HUES48 (cell line): ENCODE measurements at regions not wholly inside any gene's neighbourhood (a gene's known extent, or its start where the extent isn't known, plus 50 kb on each side); places are given as distances from the start of the nearest gene placed in this dataset.
A peak's percentile ranks its signal among the peaks of the same experiment; 100 is the strongest.

Source experiments
- H3K27ac ChIP-seq: one replicate; pipeline ENCODE4 v1.7.0; 2013; ENCODE audit warnings: low read depth, low read length, inconsistent platforms
- H3K27me3 ChIP-seq: 2 replicates; pipeline ENCODE4 v1.6.1; 2013; ENCODE audit warnings: mild to moderate bottlenecking, low read length; ENCODE audit not compliant: control insufficient read depth, insufficient read depth
- H3K36me3 ChIP-seq: 2 replicates; pipeline ENCODE4 v1.6.1; 2013; ENCODE audit warnings: low read length; ENCODE audit not compliant: control insufficient read depth, insufficient read depth
- H3K4me1 ChIP-seq: 2 replicates; pipeline ENCODE4 v1.6.1; 2013; ENCODE audit warnings: mild to moderate bottlenecking, low read length; ENCODE audit not compliant: control insufficient read depth, insufficient read depth
- H3K4me3 ChIP-seq: 2 replicates; pipeline ENCODE4 v1.5.1; 2013; ENCODE audit warnings: mild to moderate bottlenecking, low read depth, low read length
- H3K9ac ChIP-seq: 2 replicates; pipeline ENCODE4 v1.6.1; 2013; ENCODE audit warnings: mild to moderate bottlenecking, low read depth, low read length, moderate library complexity
- H3K9me3 ChIP-seq: 2 replicates; pipeline ENCODE4 v1.6.1; 2013; ENCODE audit warnings: low read length; ENCODE audit not compliant: control insufficient read depth, insufficient read depth

DNA sequence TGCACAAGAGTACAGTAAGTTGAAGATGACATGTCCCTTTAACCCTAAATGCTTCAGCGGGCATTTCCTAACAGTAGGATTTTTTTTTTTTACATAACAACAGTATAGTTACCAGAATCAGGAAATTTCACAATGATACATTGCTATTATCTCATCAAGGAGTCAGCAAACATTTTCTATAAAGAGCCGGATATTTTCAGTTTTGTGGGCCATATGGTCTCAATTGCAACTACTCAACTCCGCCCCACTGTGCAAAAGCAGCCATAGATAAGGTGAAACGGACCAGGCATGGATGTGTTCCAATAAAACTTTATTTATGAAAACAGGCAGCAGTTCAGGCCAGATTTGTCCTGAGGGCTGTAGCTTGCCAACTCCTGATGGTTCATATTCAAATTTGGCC, 130.6 kb downstream of the SMAD6 start:
- Histone ChIP-seq H3K9me3 (no peaks in the 10 kb centered on the region), H3K4me3 (no peak overlapping the region), H3K4me1 (peaks cover 23% of the 10 kb centered on the region), H3K27ac (no peak overlapping the region), H3K36me3 (no peaks in the 10 kb centered on the region), H3K27me3 (no peaks in the 10 kb centered on the region), H3K9ac (no peak overlapping the region)

DNA sequence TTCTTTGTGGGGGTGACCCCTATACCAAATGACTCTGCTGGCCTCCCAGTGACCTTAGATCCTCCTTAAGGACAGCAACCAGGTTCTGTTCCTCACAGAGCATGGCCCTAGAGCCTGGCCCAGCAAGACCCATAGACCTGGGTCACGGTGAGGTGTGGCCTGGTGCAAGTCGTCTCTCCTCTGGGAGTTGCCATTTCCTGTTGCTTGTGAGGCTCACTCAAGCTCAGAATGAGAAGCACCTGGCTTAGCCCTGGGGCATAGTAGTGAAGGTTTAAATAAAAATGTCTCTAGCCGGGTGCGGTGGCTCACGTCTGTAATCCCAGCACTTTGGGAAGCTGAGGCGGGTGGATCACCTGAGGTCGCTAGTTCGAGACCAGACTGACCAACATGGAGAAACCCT, 131.3 kb downstream of the SMAD6 start:
- no peak overlapping the region for H3K4me3 ChIP-seq
- H3K27me3 ChIP-seq, result no peaks in the 10 kb centered on the region
- H3K4me1 ChIP-seq, result peaks cover 16% of the 10 kb centered on the region
- H3K9ac ChIP-seq, result no peak overlapping the region
- no peak overlapping the region for H3K27ac ChIP-seq
- no peaks in the 10 kb centered on the region for H3K9me3 ChIP-seq
- H3K36me3 ChIP-seq, result no peaks in the 10 kb centered on the region

DNA sequence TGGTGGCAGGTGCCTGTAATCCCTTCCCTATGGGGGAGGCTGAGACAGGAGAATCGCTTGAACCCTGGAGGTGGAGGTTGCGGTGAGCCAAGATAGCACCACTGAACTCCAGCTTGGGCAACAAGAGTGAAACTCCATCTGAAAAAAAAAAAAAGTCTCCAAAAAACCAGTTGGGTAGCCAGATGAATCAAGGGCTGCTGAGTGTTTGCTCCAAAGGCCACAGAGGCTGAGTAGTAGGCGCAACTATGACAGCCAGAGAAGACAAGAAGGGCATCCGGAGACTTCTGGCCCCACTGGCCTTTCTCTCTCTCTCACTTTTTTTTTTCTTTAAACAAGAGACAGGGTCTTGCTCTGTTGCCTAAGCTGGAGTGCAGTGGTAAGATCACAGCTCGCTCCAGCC, 131.8 kb downstream of the SMAD6 start:
- no peak overlapping the region for H3K27ac ChIP-seq
- H3K36me3 ChIP-seq, result no peaks in the 10 kb centered on the region
- no peak overlapping the region for H3K4me3 ChIP-seq

DNA sequence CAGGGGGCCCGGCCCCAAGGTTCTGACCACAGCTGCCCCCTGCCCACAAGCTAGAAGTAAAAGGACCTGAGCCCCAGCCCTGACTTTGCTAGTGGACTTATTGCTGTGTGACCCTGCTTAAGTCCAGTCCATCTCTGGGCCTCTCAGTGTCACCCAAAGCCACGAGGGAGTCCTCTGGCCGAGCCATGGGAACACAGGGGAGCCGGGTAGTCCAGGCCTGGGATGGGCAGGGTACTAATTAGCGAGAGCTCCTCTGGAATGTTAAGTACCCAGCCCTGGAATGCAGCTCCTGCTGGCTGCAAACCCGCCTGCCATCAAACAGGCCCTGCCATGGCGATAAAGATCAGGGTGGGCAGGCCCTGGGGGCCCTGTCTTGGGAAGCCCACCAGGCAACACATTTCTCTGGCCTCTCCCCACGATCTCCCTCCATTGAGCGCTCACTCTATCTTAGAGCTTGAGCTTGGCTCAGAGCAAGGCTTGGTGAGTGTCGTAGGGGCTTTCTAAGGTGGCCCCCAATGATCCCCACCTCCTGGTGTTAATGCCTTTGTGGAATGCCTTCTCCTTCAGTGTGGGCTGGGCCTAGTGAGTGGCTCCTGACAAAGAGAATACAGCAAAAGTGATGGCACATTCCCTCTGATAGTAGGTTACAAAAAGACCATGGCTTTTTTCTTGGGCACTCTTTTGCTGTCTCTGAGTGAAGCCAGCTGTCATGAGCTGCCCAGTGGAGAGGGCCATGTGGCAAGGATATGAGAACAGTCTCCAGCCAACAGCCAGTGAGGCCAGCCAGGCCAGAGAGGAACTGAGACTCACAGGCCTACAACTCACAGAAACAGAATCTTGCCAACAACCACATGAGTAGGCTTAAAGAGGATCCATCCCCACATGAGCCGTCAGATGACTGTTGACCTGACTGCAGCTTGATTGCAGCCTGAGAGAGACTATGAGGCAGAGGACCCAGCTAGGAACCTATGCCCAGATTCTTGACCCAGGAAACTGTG, 133.1 kb downstream of the SMAD6 start:
- H3K4me1 ChIP-seq, result peaks cover 16% of the 10 kb centered on the region
- H3K36me3 ChIP-seq, result no peaks in the 10 kb centered on the region
- no peak overlapping the region for H3K4me3 ChIP-seq
- no peaks in the 10 kb centered on the region for H3K9me3 ChIP-seq
- H3K27me3 ChIP-seq, result no peaks in the 10 kb centered on the region
- peak overlapping the region; percentile 59 for H3K27ac ChIP-seq
- peak overlapping the region; percentile 3; the same call in 1 of the 2 replicates for H3K9ac ChIP-seq

More for the DNA sequence above, 131.8 kb downstream of the SMAD6 start:
- Histone ChIP-seq H3K4me1 (peaks cover 16% of the 10 kb centered on the region), H3K9me3 (no peaks in the 10 kb centered on the region), H3K27me3 (no peaks in the 10 kb centered on the region), H3K9ac (no peak overlapping the region)

DNA sequence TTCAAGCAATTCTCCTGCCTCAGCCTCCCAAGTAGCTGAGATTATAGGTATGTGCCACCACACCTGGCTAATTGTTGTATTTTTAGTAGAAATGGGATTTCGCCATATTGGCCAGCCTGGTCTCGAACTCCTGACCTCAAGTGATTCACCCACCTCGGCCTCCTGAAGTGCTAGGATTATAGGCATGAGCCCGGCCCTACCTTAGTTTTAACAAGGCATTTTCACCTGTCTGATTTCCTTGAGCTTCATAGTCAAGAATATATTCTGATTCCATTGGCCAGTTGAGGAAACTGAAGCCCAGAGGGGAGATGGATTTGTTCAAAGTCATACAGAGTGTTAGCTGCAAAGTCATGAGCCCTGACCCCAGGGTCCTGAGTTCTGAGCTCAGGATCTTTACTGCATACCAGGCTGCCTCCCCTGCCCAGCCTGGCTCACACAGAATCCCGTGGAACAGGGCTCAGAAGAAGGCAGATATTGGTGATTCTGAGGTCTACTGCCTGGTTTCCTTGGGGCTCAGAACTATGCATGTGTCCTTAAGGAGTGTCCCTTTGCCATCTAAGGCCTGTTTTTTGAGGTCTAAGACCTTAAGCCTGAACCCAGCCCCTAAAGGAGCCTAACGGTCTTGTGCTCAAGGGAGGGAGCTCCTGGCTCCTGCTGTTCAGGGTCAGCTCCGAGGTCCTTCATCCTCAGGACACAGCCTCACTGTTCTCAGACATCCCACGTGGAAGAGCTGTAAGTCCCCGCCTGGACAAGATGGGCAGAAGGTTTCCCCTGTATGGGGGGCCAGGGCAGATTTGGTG, 134.4 kb downstream of the SMAD6 start:
- Histone ChIP-seq H3K4me3 (no peak overlapping the region), H3K36me3 (no peaks in the 10 kb centered on the region), H3K27ac (no peak overlapping the region), H3K4me1 (peaks cover 18% of the 10 kb centered on the region), H3K27me3 (peaks cover 9% of the 10 kb centered on the region), H3K9ac (no peak overlapping the region), H3K9me3 (no peaks in the 10 kb centered on the region)

DNA sequence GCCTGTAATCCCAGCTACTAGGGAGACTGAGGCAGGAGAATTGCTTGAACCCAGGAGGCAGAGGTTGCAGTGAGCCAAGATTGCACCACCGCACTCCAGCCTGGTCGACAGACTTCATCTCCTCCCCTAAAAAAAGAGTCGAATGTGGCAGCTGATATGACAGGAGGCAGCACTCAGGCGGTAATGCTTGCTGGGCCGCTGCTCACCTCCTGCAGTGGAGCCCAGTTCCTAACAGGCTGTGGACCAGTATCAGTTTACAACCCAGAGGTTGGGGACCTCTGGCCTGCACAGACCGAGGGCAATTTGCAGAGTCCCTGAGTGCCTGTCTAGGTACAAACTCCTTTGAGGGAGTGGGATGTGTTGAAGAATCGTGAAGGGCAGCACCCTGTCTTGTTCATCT, 136.2 kb downstream of the SMAD6 start:
- Histone ChIP-seq H3K9me3 (no peaks in the 10 kb centered on the region), H3K27me3 (peaks cover 23% of the 10 kb centered on the region), H3K27ac (no peak overlapping the region), H3K4me3 (no peak overlapping the region), H3K4me1 (peaks cover 27% of the 10 kb centered on the region), H3K9ac (no peak overlapping the region), H3K36me3 (no peaks in the 10 kb centered on the region)

DNA sequence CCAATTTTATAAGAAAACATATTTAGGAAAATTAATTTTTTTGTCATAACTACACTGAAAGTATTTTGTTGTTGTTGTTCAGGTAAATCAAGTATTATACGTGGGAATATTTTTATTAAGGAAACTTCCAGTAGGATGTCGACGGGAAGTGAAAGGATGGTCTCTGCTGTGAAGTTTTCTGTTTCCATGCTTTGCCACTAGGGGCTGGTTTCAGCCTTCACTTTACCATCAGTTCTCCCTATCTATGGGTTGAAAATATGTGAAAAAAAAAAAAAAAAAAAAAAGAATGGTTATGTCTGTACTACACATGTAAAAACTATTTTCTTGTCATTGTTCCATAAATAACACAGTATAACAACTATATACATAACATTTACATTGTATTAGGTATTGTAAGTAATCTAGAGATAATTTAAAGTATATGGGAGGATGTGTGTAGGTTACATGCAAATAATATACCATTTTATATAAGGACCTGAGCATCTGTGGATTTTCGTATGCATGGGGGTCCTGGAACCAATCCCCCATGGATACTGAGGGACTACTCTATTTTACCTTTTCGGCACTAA, 136.7 kb downstream of the SMAD6 start:
- Histone ChIP-seq H3K4me3 (no peak overlapping the region), H3K9ac (no peak overlapping the region), H3K9me3 (no peaks in the 10 kb centered on the region), H3K4me1 (peaks cover 27% of the 10 kb centered on the region), H3K36me3 (no peaks in the 10 kb centered on the region), H3K27ac (no peak overlapping the region), H3K27me3 (peaks cover 28% of the 10 kb centered on the region)

DNA sequence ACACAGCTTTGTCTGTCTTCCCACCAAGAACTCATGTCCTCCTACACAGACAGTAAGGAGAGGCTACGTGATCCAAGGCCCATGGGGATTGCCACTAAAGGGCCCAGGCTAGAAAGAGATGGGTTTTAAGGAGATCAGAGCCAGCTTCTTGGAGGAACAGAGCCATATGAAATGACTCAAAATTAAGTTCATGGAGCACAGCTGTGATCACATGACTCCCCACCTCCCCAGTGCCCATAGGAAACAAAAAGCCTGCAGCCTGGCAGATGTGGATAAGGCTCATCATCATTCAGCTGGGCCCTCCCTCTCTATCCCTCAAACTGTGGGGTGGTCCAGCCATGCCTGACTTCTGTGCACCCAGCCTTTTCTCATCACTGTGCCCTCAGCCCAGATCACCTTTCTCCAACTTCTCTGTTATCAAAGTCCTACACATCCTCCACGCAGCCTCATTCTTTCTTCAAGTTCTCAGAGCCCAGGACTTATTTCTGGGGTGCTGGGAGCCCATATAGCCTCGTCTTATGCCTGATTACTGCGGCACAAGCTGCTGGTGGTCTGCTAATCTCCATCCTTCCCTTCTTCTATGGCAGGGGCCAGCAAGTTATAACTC, 137.6 kb downstream of the SMAD6 start:
- H3K9ac ChIP-seq, result no peak overlapping the region
- no peak overlapping the region for H3K27ac ChIP-seq
- H3K4me1 ChIP-seq, result peaks cover 23% of the 10 kb centered on the region
- peaks cover 37% of the 10 kb centered on the region for H3K27me3 ChIP-seq
- no peaks in the 10 kb centered on the region for H3K36me3 ChIP-seq
- H3K9me3 ChIP-seq, result no peaks in the 10 kb centered on the region
- no peak overlapping the region for H3K4me3 ChIP-seq

DNA sequence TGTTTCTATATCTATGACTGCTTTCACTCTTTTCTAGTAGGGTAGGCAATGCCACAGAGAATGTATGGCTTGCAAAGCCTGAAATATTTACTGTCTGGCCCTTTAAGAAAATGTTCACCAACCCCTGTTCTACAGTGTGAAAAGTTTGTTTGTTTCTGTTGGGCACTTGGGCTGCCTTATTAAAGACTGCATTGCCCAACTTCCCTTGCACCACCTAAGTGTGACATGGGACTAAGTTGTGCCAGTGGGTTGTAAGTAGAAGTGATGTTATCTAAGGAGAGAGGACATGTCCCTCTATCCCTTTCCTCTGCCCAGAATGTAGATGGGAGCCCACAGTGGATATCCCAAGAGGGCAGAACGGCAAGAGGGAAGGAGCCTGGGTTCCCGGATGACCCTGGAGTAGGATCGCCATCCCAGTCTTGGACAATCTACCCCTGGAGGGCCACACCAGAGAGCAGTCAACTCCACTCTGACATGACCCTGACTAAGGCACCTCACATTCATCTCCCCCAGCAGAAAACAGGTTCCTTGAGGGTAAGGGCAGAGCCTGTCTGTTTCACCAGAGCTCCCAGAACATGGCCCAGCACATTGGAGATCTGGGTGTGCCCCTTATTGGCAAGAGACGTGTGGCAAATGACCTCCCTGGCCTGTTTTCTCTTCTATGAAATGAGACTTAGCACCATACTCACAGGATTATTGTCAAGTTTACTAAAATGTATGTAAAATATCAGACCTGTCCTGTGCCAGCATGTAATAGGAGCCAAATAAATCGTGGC, 138.8 kb downstream of the SMAD6 start:
- H3K9ac ChIP-seq, result no peak overlapping the region
- H3K9me3 ChIP-seq, result no peaks in the 10 kb centered on the region
- peaks cover 11% of the 10 kb centered on the region for H3K4me1 ChIP-seq
- H3K36me3 ChIP-seq, result no peaks in the 10 kb centered on the region
- H3K27ac ChIP-seq, result no peak overlapping the region
- H3K4me3 ChIP-seq, result no peak overlapping the region
- peaks cover 40% of the 10 kb centered on the region for H3K27me3 ChIP-seq
